Activated CD4-positive, alpha-beta memory T cell treated with anti-CD3 and anti-CD28 coated beads, Interleukin-2, amount 10 ng/mL, durations not matched to agents 7 days and 5 days (primary cell): ENCODE measurements at regions not wholly inside any gene's neighbourhood (a gene's known extent, or its start where the extent isn't known, plus 50 kb on each side); places are given as distances from the start of the nearest gene placed in this dataset.
A peak's percentile ranks its signal among the peaks of the same experiment; 100 is the strongest.
"Not testable (repeated sequence)": the region's sequence is repeated elsewhere in the genome, so short reads cannot be mapped to it uniquely, and the experiment has no call there.

Experiments used
- CTCF ChIA-PET: fragments of 350-600 bp; sonication (Branson Sonifier 250); formaldehyde crosslinking; loops from one replicate; lab custom pipeline; 2021; ENCODE audit warnings: antibody characterized with exemption, inconsistent platforms; lab: Charles Lee
- POLR2A ChIA-PET: fragments of 350-600 bp; sonication (Branson Sonifier 250); formaldehyde crosslinking; loops from one replicate; lab custom pipeline; 2021; ENCODE audit warnings: antibody characterized with exemption; lab: Charles Lee
- DNase-seq: peaks from one replicate; pipeline ENCODE4 v3.0.0-alpha.2; 2020
- H3K27ac Mint-ChIP-seq: one replicate; pipeline ENCODE4 v1.8.0; 2021; ENCODE audit warnings: mild to moderate bottlenecking, mixed read lengths
- H3K27me3 Mint-ChIP-seq: one replicate; pipeline ENCODE4 v1.8.0; 2021; ENCODE audit warnings: mixed read lengths
- H3K36me3 Mint-ChIP-seq: one replicate; pipeline ENCODE4 v1.8.0; 2021; ENCODE audit warnings: low read depth, mixed read lengths
- H3K4me1 Mint-ChIP-seq: one replicate; pipeline ENCODE4 v1.8.0; 2021; ENCODE audit warnings: mixed read lengths
- H3K4me3 Mint-ChIP-seq: one replicate; pipeline ENCODE4 v1.8.0; 2021; ENCODE audit warnings: mild to moderate bottlenecking, mixed read lengths
- H3K9me3 Mint-ChIP-seq: one replicate; pipeline ENCODE4 v1.8.0; 2021; ENCODE audit warnings: mixed read lengths

- Mint-ChIP-seq H3K4me3 (no peak overlapping the region), H3K9me3 (peaks cover 12% of the 10 kb centered on the region), H3K36me3 (peaks cover 11% of the 10 kb centered on the region), H3K27me3 (no peaks in the 10 kb centered on the region), H3K27ac (no peak overlapping the region), H3K4me1 (peaks cover 4% of the 10 kb centered on the region)
- ChIA-PET CTCF (no interaction called here), POLR2A (no interaction called here)
- no peak for DNase-seq
These were observed 203.8 kb downstream of the TPRG1 start for GRCh38 chr3:189375532-189375931.

GRCh38 chr3:189383630-189384029 is 211.9 kb downstream of the TPRG1 start:
- H3K9me3 Mint-ChIP-seq = peaks cover 4% of the 10 kb centered on the region
- H3K27me3 Mint-ChIP-seq = no peaks in the 10 kb centered on the region
- H3K36me3 Mint-ChIP-seq = peaks cover 4% of the 10 kb centered on the region
- H3K27ac Mint-ChIP-seq = no peak overlapping the region
- POLR2A ChIA-PET = no interaction called here
- H3K4me1 Mint-ChIP-seq = no peaks in the 10 kb centered on the region
- no peak for DNase-seq
- CTCF ChIA-PET = no interaction called here
- H3K4me3 Mint-ChIP-seq = no peak overlapping the region

- DNase-seq, H3K4me1 Mint-ChIP-seq, H3K27me3 Mint-ChIP-seq, H3K4me3 Mint-ChIP-seq, H3K27ac Mint-ChIP-seq, H3K9me3 Mint-ChIP-seq, CTCF ChIA-PET: not testable (repeated sequence)
- H3K36me3 Mint-ChIP-seq = peaks cover 10% of the 10 kb centered on the region
- POLR2A ChIA-PET = interaction anchor here (1.0 kb wide), 1 partner anchor 9 kb away, joined by 3 read pairs; no protein-coding TSS in a partner anchor
These were observed 214.1 kb downstream of the TPRG1 start for GRCh38 chr3:189385880-189386279.

- Mint-ChIP-seq H3K4me3 (no peak overlapping the region), H3K4me1 (peaks cover 9% of the 10 kb centered on the region), H3K36me3 (peaks cover 15% of the 10 kb centered on the region), H3K27me3 (no peaks in the 10 kb centered on the region), H3K27ac (no peak overlapping the region), H3K9me3 (peaks cover 6% of the 10 kb centered on the region)
- ChIA-PET POLR2A (no interaction called here), CTCF (no interaction called here)
- no peak for DNase-seq
These were observed 215.0 kb downstream of the TPRG1 start for GRCh38 chr3:189386739-189387138.

- H3K27me3 Mint-ChIP-seq = no peaks in the 10 kb centered on the region
- H3K4me1 Mint-ChIP-seq = peaks cover 25% of the 10 kb centered on the region
- peaks cover 9% of the 10 kb centered on the region for H3K9me3 Mint-ChIP-seq
- H3K36me3 Mint-ChIP-seq = peaks cover 23% of the 10 kb centered on the region
- DNase-seq = no peak
- no peak overlapping the region for H3K27ac Mint-ChIP-seq
- ChIA-PET CTCF (no interaction called here), POLR2A (no interaction called here)
- H3K4me3 Mint-ChIP-seq = no peak overlapping the region
These were observed 217.6 kb downstream of the TPRG1 start for GRCh38 chr3:189389346-189389745.

GRCh38 chr3:189393598-189393997 is 221.8 kb downstream of the TPRG1 start:
- H3K4me3 Mint-ChIP-seq = no peak overlapping the region
- peaks cover 13% of the 10 kb centered on the region for H3K9me3 Mint-ChIP-seq
- CTCF ChIA-PET = interaction anchor here (1.2 to 2.4 kb wide), 2 partner anchors 38 to 121 kb away, joined by 6 to 11 read pairs; no protein-coding TSS in a partner anchor
- H3K27ac Mint-ChIP-seq = peak overlapping the region; percentile 69
- POLR2A ChIA-PET = interaction anchor here (1.4 to 2.7 kb wide), 3 partner anchors 56 to 69 kb away, joined by 4 to 20 read pairs (median 19); no protein-coding TSS in a partner anchor
- peaks cover 40% of the 10 kb centered on the region for H3K4me1 Mint-ChIP-seq
- H3K36me3 Mint-ChIP-seq = peaks cover 31% of the 10 kb centered on the region
- no peaks in the 10 kb centered on the region for H3K27me3 Mint-ChIP-seq
- peak; percentile 19 for DNase-seq

- no peak for DNase-seq
- Mint-ChIP-seq H3K9me3 (peaks cover 11% of the 10 kb centered on the region), H3K36me3 (peaks cover 35% of the 10 kb centered on the region), H3K27me3 (no peaks in the 10 kb centered on the region), H3K27ac (peak overlapping the region; percentile 89), H3K4me1 (peaks cover 34% of the 10 kb centered on the region), H3K4me3 (peak overlapping the region; percentile 47)
- CTCF ChIA-PET = interaction anchor here (0.5 to 2.4 kb wide), 6 partner anchors 15 to 1655 kb away, joined by 3 to 11 read pairs (median 3); no protein-coding TSS in a partner anchor
- POLR2A ChIA-PET = interaction anchor here (0.6 to 2.7 kb wide), 7 partner anchors 9 to 85 kb away, joined by 3 to 20 read pairs (median 4); no protein-coding TSS in a partner anchor
These were observed 222.9 kb downstream of the TPRG1 start for GRCh38 chr3:189394599-189395121.

- POLR2A ChIA-PET = interaction anchor here (1.9 to 2.5 kb wide), 2 partner anchors 40 to 71 kb away, joined by 8 to 19 read pairs; no protein-coding TSS in a partner anchor
- Mint-ChIP-seq H3K9me3 (peaks cover 7% of the 10 kb centered on the region), H3K27ac (peak overlapping the region; percentile 89), H3K27me3 (no peaks in the 10 kb centered on the region), H3K36me3 (peaks cover 29% of the 10 kb centered on the region), H3K4me3 (no peak overlapping the region), H3K4me1 (peaks cover 31% of the 10 kb centered on the region)
- CTCF ChIA-PET = interaction anchor here (0.6 to 1.2 kb wide), 2 partner anchors 123 to 1656 kb away, joined by 3 read pairs; no protein-coding TSS in a partner anchor
- DNase-seq = no peak
These were observed 224.1 kb downstream of the TPRG1 start for GRCh38 chr3:189395825-189396224.

- Mint-ChIP-seq H3K36me3 (peaks cover 12% of the 10 kb centered on the region), H3K4me3 (no peak overlapping the region)
These were observed 226.9 kb downstream of the TPRG1 start for GRCh38 chr3:189398656-189399055.

GRCh38 chr3:189401196-189401595 is 229.4 kb downstream of the TPRG1 start:
- ChIA-PET CTCF (no interaction called here), POLR2A (no interaction called here)
- peaks cover 5% of the 10 kb centered on the region for H3K9me3 Mint-ChIP-seq
- H3K27me3 Mint-ChIP-seq = no peaks in the 10 kb centered on the region
- DNase-seq = no peak
- H3K36me3 Mint-ChIP-seq = peaks cover 9% of the 10 kb centered on the region
- H3K4me3 Mint-ChIP-seq = no peak overlapping the region
- H3K27ac Mint-ChIP-seq = no peak overlapping the region
- H3K4me1 Mint-ChIP-seq = peaks cover 8% of the 10 kb centered on the region

More at GRCh38 chr3:189398656-189399055, 226.9 kb downstream of the TPRG1 start:
- Mint-ChIP-seq H3K27ac (no peak overlapping the region), H3K27me3 (no peaks in the 10 kb centered on the region), H3K4me1 (peaks cover 21% of the 10 kb centered on the region), H3K9me3 (peaks cover 7% of the 10 kb centered on the region)
- POLR2A ChIA-PET = no interaction called here
- DNase-seq = no peak
- CTCF ChIA-PET = no interaction called here

GRCh38 chr3:189403194-189403593 is 228.0 kb upstream of the TP63 start:
- Mint-ChIP-seq H3K27ac (no peak overlapping the region), H3K27me3 (no peaks in the 10 kb centered on the region), H3K4me1 (peaks cover 8% of the 10 kb centered on the region), H3K4me3 (no peak overlapping the region), H3K9me3 (peaks cover 2% of the 10 kb centered on the region), H3K36me3 (peaks cover 6% of the 10 kb centered on the region)
- DNase-seq = no peak
- ChIA-PET POLR2A (no interaction called here), CTCF (no interaction called here)

GRCh38 chr3:189404024-189404423 is 227.2 kb upstream of the TP63 start:
- H3K36me3 Mint-ChIP-seq = no peaks in the 10 kb centered on the region
- H3K27ac Mint-ChIP-seq = no peak overlapping the region
- H3K9me3 Mint-ChIP-seq = peaks cover 2% of the 10 kb centered on the region
- H3K4me1 Mint-ChIP-seq = peaks cover 8% of the 10 kb centered on the region
- no peak overlapping the region for H3K4me3 Mint-ChIP-seq
- ChIA-PET POLR2A (no interaction called here), CTCF (no interaction called here)
- no peaks in the 10 kb centered on the region for H3K27me3 Mint-ChIP-seq
- no peak for DNase-seq

- no peak for DNase-seq
- CTCF ChIA-PET = no interaction called here
- Mint-ChIP-seq H3K27me3 (no peaks in the 10 kb centered on the region), H3K36me3 (no peaks in the 10 kb centered on the region), H3K4me3 (no peak overlapping the region), H3K4me1 (peaks cover 8% of the 10 kb centered on the region), H3K27ac (no peak overlapping the region), H3K9me3 (peaks cover 2% of the 10 kb centered on the region)
- POLR2A ChIA-PET = no interaction called here
These were observed 226.2 kb upstream of the TP63 start for GRCh38 chr3:189404797-189405484.
